CD4-positive, CD25-positive, alpha-beta regulatory T cell (primary cell): ENCODE measurements at regions not wholly inside any gene's neighbourhood (a gene's known extent, or its start where the extent isn't known, plus 50 kb on each side); places are given as distances from the start of the nearest gene placed in this dataset.

Source experiments
- ATAC-seq, 2 donors: fragments of 150-1000 bp; cut with Tn5 transposase; one replicate each; pipeline ENCODE4 v1.10.0; 2021; ENCODE audit warnings: low read depth in 2 of 2, moderate number of reproducible peaks in 2 of 2, moderate library complexity in 1 of 2
- DNase-seq, 3 donors: peaks; one replicate each; pipeline versions ENCODE4 v3.0.0 to v3.0.0-alpha.2; 2012 to 2022; ENCODE audit warnings: mixed read lengths in 1 of 3
- H3K27ac ChIP-seq: one replicate; pipeline ENCODE4 v1.7.0; 2013; ENCODE audit warnings: mild to moderate bottlenecking, low read length; ENCODE audit not compliant: insufficient read depth, poor library complexity, severe bottlenecking
- H3K27me3 ChIP-seq: one replicate; pipeline ENCODE4 v1.7.0; 2013; ENCODE audit warnings: low read length; ENCODE audit not compliant: control insufficient read depth, insufficient read depth
- H3K36me3 ChIP-seq: one replicate; pipeline ENCODE4 v1.7.0; 2013; ENCODE audit warnings: mild to moderate bottlenecking, low read length, moderate library complexity; ENCODE audit not compliant: control insufficient read depth, insufficient read depth
- H3K4me1 ChIP-seq: 2 replicates; pipeline ENCODE4 v1.7.0; 2013; ENCODE audit warnings: mild to moderate bottlenecking, low read length; ENCODE audit not compliant: insufficient read depth, control insufficient read depth, poor library complexity, severe bottlenecking
- H3K4me3 ChIP-seq: one replicate; pipeline ENCODE4 v1.7.0; 2013; ENCODE audit warnings: low read depth, mild to moderate bottlenecking, low read length, moderate library complexity
- H3K9me3 ChIP-seq, 2 experiments: 1 replicate in 1 of 2; 2 replicates in 1 of 2; pipeline ENCODE4 v1.7.0; 2013; ENCODE audit warnings: low read length in 2 of 2, mild to moderate bottlenecking in 1 of 2, moderate library complexity in 1 of 2; ENCODE audit not compliant: control insufficient read depth in 2 of 2
- H3K27ac Mint-ChIP-seq, 3 donors: one replicate each; pipeline ENCODE4 v1.8.0; 2020 to 2022; ENCODE audit warnings: mild to moderate bottlenecking in 3 of 3, mixed read lengths in 3 of 3, moderate library complexity in 2 of 3
- H3K27me3 Mint-ChIP-seq: one replicate; pipeline ENCODE4 v1.8.0; 2022; ENCODE audit warnings: mild to moderate bottlenecking, mixed read lengths
- H3K36me3 Mint-ChIP-seq: one replicate; pipeline ENCODE4 v1.8.0; 2020; ENCODE audit warnings: mixed read lengths
- H3K4me1 Mint-ChIP-seq, 4 donors: one replicate each; pipeline ENCODE4 v1.8.0; 2020 to 2022; ENCODE audit warnings: mixed read lengths in 4 of 4, mild to moderate bottlenecking in 1 of 4
- H3K4me3 Mint-ChIP-seq, 4 donors: one replicate each; pipeline ENCODE4 v1.8.0; 2020 to 2022; ENCODE audit warnings: mild to moderate bottlenecking in 4 of 4, mixed read lengths in 4 of 4, moderate library complexity in 3 of 4
- H3K9me3 Mint-ChIP-seq, 7 donors: one replicate each; pipeline ENCODE4 v1.8.0; 2020 to 2022; ENCODE audit warnings: mixed read lengths in 7 of 7, mild to moderate bottlenecking in 3 of 7, moderate library complexity in 2 of 7

DNA sequence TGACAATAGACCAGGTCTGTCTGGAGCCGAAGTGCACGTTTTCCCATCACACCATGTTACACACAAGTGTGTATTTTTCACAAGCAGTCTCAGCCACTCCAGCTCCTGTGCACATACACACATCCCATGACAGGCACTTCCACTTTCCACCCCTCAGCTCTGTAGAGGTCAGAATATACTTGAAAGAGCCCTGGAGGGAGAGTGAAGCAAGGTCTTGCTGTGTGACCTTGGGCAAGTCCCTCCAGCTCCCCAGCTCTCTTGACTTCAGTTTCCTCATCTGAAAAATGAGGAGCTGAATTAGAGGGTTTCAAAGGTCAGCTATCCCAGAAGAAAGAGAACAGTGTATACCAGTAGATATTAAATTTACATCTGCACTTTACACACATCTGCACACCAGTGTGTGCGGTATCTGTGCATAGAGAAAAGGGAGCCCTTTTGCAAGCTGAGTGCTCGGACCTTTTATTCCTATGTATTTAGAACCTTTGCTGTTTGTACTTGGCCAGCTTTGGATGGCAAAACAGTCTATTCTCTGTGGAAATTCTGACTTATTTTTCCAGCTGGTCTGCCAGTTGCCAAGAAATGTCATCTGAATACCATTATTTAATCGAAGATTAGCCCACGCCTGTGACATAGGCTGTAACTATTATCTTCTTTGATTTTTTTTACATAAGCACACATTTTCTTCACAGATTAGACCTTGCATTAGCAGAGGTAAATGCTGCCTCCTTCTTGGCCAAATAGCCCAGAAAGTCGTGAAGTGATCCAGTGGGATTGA is 528.0 kb downstream of the BNC2 start:
- H3K27ac ChIP-seq = no peak overlapping the region
- peaks cover 0 to 10% (median 4%) of the 10 kb centered on the region in 7 donors for H3K9me3 Mint-ChIP-seq
- no peak overlapping the region for H3K27ac Mint-ChIP-seq
- DNase-seq = no peak
- H3K9me3 ChIP-seq = no peaks in the 10 kb centered on the region
- no peaks in the 10 kb centered on the region for H3K27me3 ChIP-seq
- peaks cover 3% of the 10 kb centered on the region for H3K27me3 Mint-ChIP-seq
- no peak overlapping the region for H3K4me3 Mint-ChIP-seq
- H3K36me3 ChIP-seq = no peaks in the 10 kb centered on the region
- no peaks in the 10 kb centered on the region for H3K4me1 Mint-ChIP-seq
- no peak overlapping the region for H3K4me3 ChIP-seq
- no peaks in the 10 kb centered on the region for H3K4me1 ChIP-seq
- no peak for ATAC-seq
- no peaks in the 10 kb centered on the region for H3K36me3 Mint-ChIP-seq

DNA sequence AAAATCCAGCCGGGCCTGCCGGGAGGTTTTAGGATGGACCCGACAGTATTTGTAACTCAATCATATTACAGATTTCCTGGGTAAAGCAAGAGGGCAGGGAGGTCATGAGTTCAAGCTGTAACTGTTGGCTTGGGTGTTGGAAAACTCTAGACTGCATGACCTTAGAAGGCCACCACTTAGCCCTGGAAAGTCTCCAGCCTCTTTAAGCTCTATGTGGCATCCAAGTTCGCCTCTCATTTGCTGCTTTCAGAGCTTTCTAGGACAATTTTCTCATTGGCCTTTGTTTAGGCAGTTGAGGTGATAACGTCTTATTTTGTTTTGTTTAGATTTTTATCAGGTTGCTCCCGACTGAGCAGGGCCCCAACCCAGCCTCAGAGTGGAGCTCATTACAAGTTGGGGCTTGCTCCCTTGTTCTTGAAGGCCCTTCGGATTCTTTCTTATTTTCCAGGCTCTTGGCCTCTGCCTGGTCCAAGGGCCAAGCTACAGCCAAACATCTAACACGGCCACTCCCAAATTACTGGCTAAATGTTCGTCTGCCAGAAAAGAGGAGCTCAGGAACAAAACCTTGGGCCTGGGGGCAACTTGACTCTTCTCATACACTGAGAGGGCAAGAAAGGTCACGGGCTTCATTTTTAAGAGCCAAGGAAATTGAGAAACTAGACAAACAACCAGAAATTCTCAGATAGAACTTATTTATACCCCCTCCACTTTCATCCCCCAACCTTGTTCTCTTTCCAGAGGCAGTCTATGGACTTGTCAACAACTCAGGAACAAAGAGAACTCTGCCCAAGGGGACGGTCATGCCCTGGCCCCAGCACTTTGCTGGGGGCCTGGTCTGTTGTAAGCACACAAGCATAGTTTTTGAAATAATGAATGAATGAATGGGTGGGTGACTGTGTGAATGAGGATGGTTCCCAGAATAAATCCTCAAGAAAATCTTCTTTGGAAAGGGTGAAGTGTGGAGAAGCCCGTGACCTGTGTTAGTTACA is 526.9 kb downstream of the BNC2 start:
- no peak overlapping the region for H3K27ac Mint-ChIP-seq
- Histone ChIP-seq H3K4me1 (no peaks in the 10 kb centered on the region), H3K27me3 (no peaks in the 10 kb centered on the region), H3K36me3 (no peaks in the 10 kb centered on the region), H3K9me3 (no peaks in the 10 kb centered on the region), H3K27ac (no peak overlapping the region), H3K4me3 (no peak overlapping the region)
- ATAC-seq (no peak), DNase-seq (no peak)
- peaks cover 0 to 8% (median 3%) of the 10 kb centered on the region in 7 donors for H3K9me3 Mint-ChIP-seq
- no peak overlapping the region for H3K4me3 Mint-ChIP-seq
- H3K4me1 Mint-ChIP-seq = no peaks in the 10 kb centered on the region
- H3K27me3 Mint-ChIP-seq = peaks cover 5% of the 10 kb centered on the region
- H3K36me3 Mint-ChIP-seq = no peaks in the 10 kb centered on the region

DNA sequence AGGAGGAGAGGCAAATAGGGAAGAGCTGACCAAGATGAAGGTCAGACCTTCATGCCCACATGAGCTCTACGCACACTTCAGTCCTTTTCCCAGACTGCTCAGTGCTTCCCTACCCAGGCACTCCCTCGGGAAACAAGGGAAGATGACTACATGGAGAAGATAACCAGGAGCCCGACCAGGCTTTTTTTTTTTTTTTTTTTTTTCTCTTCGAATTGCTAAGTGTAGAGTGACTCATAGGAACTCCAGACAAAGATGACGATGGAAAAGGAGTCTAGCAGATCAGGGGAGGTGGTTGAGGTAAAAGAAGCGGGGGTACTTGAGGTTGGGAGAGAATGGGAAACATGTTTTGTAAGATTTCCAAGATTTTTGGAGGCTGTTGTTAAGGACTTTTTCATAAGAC is 526.1 kb downstream of the BNC2 start:
- no peak for DNase-seq
- H3K36me3 ChIP-seq = no peaks in the 10 kb centered on the region
- H3K4me3 ChIP-seq = no peak overlapping the region
- no peak overlapping the region for H3K27ac ChIP-seq
- Mint-ChIP-seq H3K36me3 (no peaks in the 10 kb centered on the region), H3K9me3 (peaks cover 0 to 8% (median 3%) of the 10 kb centered on the region in 7 donors), H3K27me3 (peaks cover 5% of the 10 kb centered on the region), H3K27ac (no peak overlapping the region), H3K4me1 (no peaks in the 10 kb centered on the region), H3K4me3 (no peak overlapping the region)
- H3K9me3 ChIP-seq = no peaks in the 10 kb centered on the region
- no peaks in the 10 kb centered on the region for H3K4me1 ChIP-seq
- H3K27me3 ChIP-seq = no peaks in the 10 kb centered on the region
- no peak for ATAC-seq

DNA sequence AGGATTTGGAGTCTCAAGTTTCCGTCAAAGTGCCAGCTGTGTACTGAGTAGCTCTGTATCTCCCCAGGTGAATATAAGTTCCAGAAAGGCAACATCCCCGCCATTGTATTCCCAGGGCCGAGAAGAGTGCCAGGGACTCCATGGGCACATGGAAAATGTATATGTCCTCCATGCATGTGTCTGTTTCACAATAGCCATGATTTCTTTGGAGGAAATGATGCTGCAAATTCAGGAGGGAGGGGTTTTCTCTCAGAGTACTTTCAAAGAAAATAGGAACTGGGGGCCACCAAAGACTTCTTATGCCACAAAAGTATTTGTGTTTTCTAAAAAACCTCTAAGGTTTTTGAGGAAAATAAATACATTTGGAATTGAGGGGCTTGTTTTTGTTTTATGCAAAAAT is 524.6 kb downstream of the BNC2 start:
- Mint-ChIP-seq H3K27ac (no peak overlapping the region), H3K36me3 (no peaks in the 10 kb centered on the region), H3K4me3 (no peak overlapping the region), H3K9me3 (peaks cover 0 to 10% (median 2%) of the 10 kb centered on the region in 7 donors), H3K4me1 (no peaks in the 10 kb centered on the region), H3K27me3 (peaks cover 5% of the 10 kb centered on the region)
- Histone ChIP-seq H3K27ac (no peak overlapping the region), H3K4me1 (no peaks in the 10 kb centered on the region), H3K4me3 (no peak overlapping the region), H3K36me3 (no peaks in the 10 kb centered on the region), H3K27me3 (no peaks in the 10 kb centered on the region), H3K9me3 (no peaks in the 10 kb centered on the region)
- ATAC-seq (no peak), DNase-seq (no peak)

DNA sequence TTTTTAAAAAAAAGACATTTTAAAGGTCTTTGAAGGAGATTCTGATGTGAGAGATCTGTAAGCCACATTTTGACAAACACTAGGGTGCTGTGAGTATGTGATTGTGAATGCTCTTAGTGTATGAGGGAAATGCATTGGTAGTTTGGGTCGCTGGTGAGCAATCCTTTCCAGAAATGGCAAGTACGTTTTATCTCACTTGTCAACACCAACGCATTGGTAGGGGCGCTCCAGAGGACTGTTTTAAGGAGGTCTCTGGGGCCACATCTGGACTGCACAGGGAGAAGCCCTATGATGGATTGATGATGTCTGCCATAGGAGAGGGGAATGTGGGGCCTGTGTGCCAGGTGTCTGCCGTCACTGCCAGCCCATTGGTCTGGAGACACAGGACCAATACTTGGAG is 522.6 kb downstream of the BNC2 start:
- H3K27ac Mint-ChIP-seq = no peak overlapping the region

DNA sequence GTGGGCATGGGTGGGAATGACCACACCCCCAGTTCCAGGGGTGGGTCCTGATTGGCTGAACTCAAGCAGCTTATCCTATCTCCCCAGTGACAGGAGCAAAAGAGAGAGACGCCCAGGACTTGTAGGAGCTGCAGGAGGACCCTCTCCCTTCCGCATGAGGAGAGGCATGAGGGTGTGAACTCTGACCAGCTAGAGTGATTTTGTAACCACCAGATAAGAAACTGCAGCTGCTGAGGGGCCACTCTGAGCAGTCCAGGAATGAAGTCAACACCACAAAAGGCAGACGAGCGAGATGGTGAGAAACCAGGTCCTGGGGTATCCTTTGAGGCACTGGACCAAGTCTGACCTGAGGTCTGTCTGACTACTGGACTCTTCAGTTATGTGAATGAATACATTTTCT is 521.9 kb downstream of the BNC2 start:
- no peak overlapping the region for H3K27ac Mint-ChIP-seq
- H3K4me1 Mint-ChIP-seq = no peaks in the 10 kb centered on the region
- no peak overlapping the region for H3K27ac ChIP-seq
- H3K27me3 Mint-ChIP-seq = peaks cover 5% of the 10 kb centered on the region
- no peak for DNase-seq
- peaks cover 0 to 10% (median 0%) of the 10 kb centered on the region in 7 donors for H3K9me3 Mint-ChIP-seq
- H3K4me1 ChIP-seq = no peaks in the 10 kb centered on the region
- H3K4me3 ChIP-seq = no peak overlapping the region
- H3K9me3 ChIP-seq = no peaks in the 10 kb centered on the region
- H3K27me3 ChIP-seq = no peaks in the 10 kb centered on the region
- no peaks in the 10 kb centered on the region for H3K36me3 ChIP-seq
- no peak for ATAC-seq
- H3K4me3 Mint-ChIP-seq = no peak overlapping the region
- no peaks in the 10 kb centered on the region for H3K36me3 Mint-ChIP-seq

More for the DNA sequence above, 522.6 kb downstream of the BNC2 start:
- Histone ChIP-seq H3K4me1 (no peaks in the 10 kb centered on the region), H3K36me3 (no peaks in the 10 kb centered on the region), H3K4me3 (no peak overlapping the region), H3K27me3 (no peaks in the 10 kb centered on the region), H3K27ac (no peak overlapping the region), H3K9me3 (no peaks in the 10 kb centered on the region)
- Mint-ChIP-seq H3K36me3 (no peaks in the 10 kb centered on the region), H3K4me1 (no peaks in the 10 kb centered on the region), H3K4me3 (no peak overlapping the region), H3K27me3 (peaks cover 5% of the 10 kb centered on the region), H3K9me3 (peaks cover 0 to 12% (median under 1%) of the 10 kb centered on the region in 7 donors)
- DNase-seq = no peak
- no peak for ATAC-seq

DNA sequence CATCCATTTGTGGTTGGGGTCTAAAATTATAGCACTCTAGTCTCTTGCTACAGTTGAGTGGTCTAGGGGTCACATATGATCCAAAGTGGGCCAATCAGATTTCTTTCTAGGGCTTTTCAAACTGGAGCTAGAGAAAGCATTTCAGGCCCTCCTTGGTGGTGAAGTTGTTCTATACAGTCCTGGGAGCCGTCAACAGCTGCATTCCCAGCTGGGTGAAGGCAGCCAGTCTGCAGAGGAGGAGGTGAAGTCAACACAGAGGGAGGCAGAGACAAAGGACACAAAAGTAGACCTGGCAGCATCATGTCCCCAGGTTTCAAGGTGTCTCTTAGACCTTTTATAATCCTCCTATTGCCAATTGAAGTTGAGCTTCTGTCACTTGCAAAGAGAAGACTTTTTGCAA is 518.2 kb downstream of the BNC2 start:
- H3K4me3 ChIP-seq = no peak overlapping the region
- no peaks in the 10 kb centered on the region for H3K27me3 ChIP-seq
- H3K27ac Mint-ChIP-seq = no peak overlapping the region
- no peaks in the 10 kb centered on the region for H3K9me3 ChIP-seq
- no peak for DNase-seq
- H3K4me1 ChIP-seq = no peaks in the 10 kb centered on the region
- no peak for ATAC-seq
- H3K9me3 Mint-ChIP-seq = peaks cover 0 to 7% (median 0%) of the 10 kb centered on the region in 7 donors
- H3K27ac ChIP-seq = no peak overlapping the region
- H3K4me1 Mint-ChIP-seq = no peaks in the 10 kb centered on the region
- H3K27me3 Mint-ChIP-seq = peaks cover 4% of the 10 kb centered on the region
- no peaks in the 10 kb centered on the region for H3K36me3 ChIP-seq
- no peaks in the 10 kb centered on the region for H3K36me3 Mint-ChIP-seq
- H3K4me3 Mint-ChIP-seq = no peak overlapping the region
